Stimulated activated naive CD8-positive, alpha-beta T cell treated with anti-CD3 and anti-CD28 coated beads, Interleukin-15, amount 100 ng/mL, for 72 hours (primary cell): ENCODE measurements at regions not wholly inside any gene's neighbourhood (a gene's known extent, or its start where the extent isn't known, plus 50 kb on each side); places are given as distances from the start of the nearest gene placed in this dataset.

ENCODE experiments used
- ATAC-seq: fragments of 150-1000 bp; cut with Tn5 transposase; 2 replicates; pipeline ENCODE4 v1.10.0; 2021; ENCODE audit warnings: mild to moderate bottlenecking, moderate library complexity
- DNase-seq, 2 donors: peaks; one replicate each; pipeline ENCODE4 v3.0.0; 2021 to 2022
- H3K27ac Mint-ChIP-seq, 2 donors: one replicate each; pipeline ENCODE4 v1.8.0; 2022; ENCODE audit warnings: mild to moderate bottlenecking in 2 of 2, mixed read lengths in 2 of 2, moderate library complexity in 2 of 2
- H3K27me3 Mint-ChIP-seq: one replicate; pipeline ENCODE4 v1.8.0; 2022; ENCODE audit warnings: mixed read lengths
- H3K4me1 Mint-ChIP-seq: one replicate; pipeline ENCODE4 v1.8.0; 2022; ENCODE audit warnings: mild to moderate bottlenecking, mixed read lengths
- H3K4me3 Mint-ChIP-seq, 2 donors: one replicate each; pipeline ENCODE4 v1.8.0; 2022; ENCODE audit warnings: mild to moderate bottlenecking in 2 of 2, mixed read lengths in 2 of 2, moderate library complexity in 1 of 2
- H3K9me3 Mint-ChIP-seq, 2 donors: one replicate each; pipeline ENCODE4 v1.8.0; 2022; ENCODE audit warnings: mixed read lengths in 2 of 2

DNA sequence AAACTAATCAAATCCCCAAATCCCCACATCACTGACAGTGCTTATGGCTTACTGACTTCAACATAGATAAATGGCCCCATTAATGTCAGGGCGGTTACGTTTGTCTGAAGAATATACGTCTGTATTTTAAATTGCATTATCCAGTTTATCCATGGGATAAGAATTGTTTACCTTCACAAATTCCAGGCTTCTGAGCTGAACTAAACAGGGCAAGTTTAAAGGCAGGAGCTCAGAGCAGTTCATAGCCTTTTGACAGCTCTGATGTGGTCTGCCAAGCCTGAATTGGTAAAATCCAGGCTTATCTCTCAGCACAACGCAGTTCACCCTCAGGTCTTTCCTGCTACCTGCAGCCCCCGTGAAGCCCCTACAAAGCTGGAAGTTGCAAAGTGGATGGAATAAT is 79.5 kb upstream of the GREM2 start:
- Mint-ChIP-seq H3K4me1 (peaks cover 5% of the 10 kb centered on the region), H3K27me3 (peaks cover 9% of the 10 kb centered on the region), H3K9me3 (no peaks in the 10 kb centered on the region), H3K27ac (no peak overlapping the region), H3K4me3 (no peak overlapping the region)
- ATAC-seq: no peak
- no peak for DNase-seq

DNA sequence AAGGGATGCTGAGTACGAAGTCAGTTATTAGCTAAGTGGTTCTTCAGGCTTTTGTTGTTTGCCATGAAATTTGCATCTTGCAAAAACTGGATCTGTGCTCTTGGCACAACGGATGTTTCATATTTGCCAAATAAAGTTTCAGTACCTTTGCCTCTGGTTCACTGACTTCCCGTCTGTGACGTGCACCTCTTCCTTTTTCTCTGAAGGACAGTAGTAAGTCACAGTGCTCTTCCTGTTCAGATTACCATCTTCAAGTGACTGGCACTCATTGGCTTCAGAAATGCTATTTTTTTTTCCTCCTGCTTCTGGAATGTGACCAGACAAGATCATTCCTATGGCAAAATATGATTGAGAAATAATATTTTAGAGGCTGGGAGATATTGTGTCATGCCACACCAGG is 75.9 kb upstream of the GREM2 start:
- peak; percentile 83 for ATAC-seq
- no peak overlapping the region for H3K27ac Mint-ChIP-seq
- no peak overlapping the region for H3K4me3 Mint-ChIP-seq
- peaks cover 5% of the 10 kb centered on the region for H3K4me1 Mint-ChIP-seq
- H3K27me3 Mint-ChIP-seq: no peaks in the 10 kb centered on the region
- H3K9me3 Mint-ChIP-seq: no peaks in the 10 kb centered on the region
- DNase-seq: no peak

DNA sequence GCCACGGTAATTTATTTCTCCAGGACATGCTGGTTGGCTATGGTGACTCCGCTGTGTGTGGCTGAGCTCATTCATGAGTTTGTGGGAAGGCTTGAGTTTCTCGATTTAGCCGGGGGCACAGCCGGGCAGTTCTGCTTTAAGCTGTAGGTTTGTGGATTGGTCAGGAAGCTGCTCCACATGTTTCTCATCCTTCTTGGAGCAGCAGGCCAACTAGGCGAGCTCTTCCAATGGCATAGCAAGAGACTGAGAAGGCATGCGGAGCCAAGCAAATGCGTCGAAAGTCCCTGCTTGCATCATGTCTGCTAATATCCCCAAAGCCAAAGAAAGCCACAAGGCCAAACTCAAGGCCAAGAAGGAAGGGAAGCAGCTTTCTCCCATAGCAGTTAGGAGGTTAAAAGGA is 71.6 kb upstream of the GREM2 start:
- Mint-ChIP-seq H3K27me3 (no peaks in the 10 kb centered on the region), H3K4me1 (peaks cover 5% of the 10 kb centered on the region), H3K4me3 (no peak overlapping the region), H3K27ac (no peak overlapping the region), H3K9me3 (peaks cover 8% of the 10 kb centered on the region in 2 donors)
- no peak for ATAC-seq
- no peak for DNase-seq

- H3K9me3 Mint-ChIP-seq: peaks cover 8% of the 10 kb centered on the region in 2 donors
- H3K27ac Mint-ChIP-seq: no peak overlapping the region
- H3K4me3 Mint-ChIP-seq: no peak overlapping the region
- ATAC-seq (no peak), DNase-seq (no peak)
- H3K4me1 Mint-ChIP-seq: peaks cover 2% of the 10 kb centered on the region
- no peaks in the 10 kb centered on the region for H3K27me3 Mint-ChIP-seq
Observed at GRCh38 chr1:240682859-240683242, 70.9 kb upstream of the GREM2 start.

DNA sequence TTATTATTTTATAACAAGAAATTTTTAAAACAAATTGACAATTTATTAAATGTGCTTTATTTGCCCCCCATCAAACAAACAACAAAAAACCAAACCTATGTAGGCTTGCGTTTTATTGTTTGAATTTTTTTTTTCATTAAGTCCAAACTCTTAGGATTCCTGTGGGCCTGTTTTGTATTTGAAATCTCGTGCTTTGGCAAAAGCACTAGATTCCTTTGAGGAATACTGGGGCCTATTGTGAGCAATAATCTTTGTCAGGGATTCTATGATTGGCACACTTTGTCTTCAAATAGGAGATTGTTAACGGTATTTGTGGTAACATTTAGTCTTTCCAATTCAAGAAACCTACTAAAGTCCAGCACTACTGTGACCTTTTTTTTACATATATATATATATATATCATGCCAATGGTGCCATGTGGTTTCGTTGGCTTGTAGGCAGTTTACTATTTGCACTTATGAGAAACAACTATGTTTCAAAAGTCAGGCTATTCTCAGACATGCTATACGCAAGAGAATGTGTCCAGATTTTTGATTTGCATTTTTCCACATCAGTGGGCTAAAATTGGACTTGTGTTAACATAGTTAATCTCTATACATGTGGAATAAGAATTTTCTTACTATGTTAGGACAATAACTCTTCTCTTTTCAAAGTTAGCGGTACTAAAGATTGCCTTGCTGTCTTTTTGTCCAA is 70.4 kb upstream of the GREM2 start:
- H3K4me3 Mint-ChIP-seq: no peak overlapping the region
- no peaks in the 10 kb centered on the region for H3K27me3 Mint-ChIP-seq
- ATAC-seq (no peak), DNase-seq (no peak)
- H3K9me3 Mint-ChIP-seq: peaks cover 8% of the 10 kb centered on the region in 2 donors
- H3K4me1 Mint-ChIP-seq: no peaks in the 10 kb centered on the region
- no peak overlapping the region for H3K27ac Mint-ChIP-seq

DNA sequence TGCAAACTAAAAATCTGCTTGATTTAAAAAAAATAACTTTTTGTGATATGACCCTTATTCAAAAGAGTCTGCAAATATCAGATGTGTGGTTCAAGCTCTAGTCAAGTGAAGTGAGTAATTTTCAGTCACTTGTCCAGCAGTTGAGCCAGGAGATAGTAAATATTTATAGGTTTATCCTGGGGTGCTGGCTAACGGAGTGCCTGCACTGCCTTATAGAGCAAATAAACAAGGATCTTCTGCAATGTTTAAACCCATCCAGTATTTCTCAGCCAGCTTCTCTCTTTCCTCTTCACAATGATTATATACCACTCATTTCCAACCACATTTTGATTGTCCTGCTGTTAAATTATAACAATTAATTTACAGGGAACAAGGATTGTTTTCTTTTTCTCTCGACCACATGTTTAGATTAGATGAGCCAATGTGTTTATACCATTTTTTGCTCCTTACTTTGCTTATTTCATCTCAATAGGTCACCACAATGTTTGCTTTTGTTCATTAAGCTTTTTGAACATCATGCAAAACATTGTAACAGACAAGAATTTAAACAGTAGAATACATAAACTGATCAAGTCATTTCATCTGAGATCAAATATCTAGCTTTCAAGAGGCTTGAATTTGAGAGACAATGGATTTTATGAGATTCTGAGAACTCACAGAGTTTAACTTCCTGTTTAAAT is 60.3 kb upstream of the GREM2 start:
- DNase-seq (no peak), ATAC-seq (no peak)
- H3K27ac Mint-ChIP-seq: no peak overlapping the region
- no peaks in the 10 kb centered on the region for H3K27me3 Mint-ChIP-seq
- H3K4me1 Mint-ChIP-seq: no peaks in the 10 kb centered on the region
- H3K4me3 Mint-ChIP-seq: no peak overlapping the region
- H3K9me3 Mint-ChIP-seq: peaks cover 0 to 6% of the 10 kb centered on the region in 2 donors

DNA sequence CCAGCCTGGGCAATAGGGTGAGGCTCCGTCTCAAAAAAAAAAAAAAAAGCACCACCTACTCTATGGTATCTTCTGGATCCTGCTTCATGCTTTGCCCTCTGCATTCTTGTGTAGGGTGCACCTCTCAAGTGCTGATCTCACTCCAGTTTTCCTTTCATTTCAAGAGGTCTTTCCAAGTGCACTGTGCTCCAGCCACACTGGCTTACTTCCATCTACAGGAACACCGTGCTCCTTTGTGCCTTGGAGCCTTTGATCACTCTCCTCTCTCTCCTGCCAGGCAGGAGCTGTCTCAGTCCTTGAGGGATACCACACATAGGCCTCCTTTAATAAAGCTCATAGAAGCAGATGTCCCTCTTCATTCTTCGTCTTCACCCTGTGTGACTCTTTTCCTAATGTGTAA is 55.4 kb upstream of the GREM2 start:
- DNase-seq (no peak), ATAC-seq (no peak)
- peaks cover 8% of the 10 kb centered on the region for H3K4me1 Mint-ChIP-seq
- H3K4me3 Mint-ChIP-seq: no peak overlapping the region
- peak overlapping the region in 1 of 2 donors; percentile 50 for H3K27ac Mint-ChIP-seq
- H3K9me3 Mint-ChIP-seq: peaks cover 0 to 15% of the 10 kb centered on the region in 2 donors
- H3K27me3 Mint-ChIP-seq: no peaks in the 10 kb centered on the region

DNA sequence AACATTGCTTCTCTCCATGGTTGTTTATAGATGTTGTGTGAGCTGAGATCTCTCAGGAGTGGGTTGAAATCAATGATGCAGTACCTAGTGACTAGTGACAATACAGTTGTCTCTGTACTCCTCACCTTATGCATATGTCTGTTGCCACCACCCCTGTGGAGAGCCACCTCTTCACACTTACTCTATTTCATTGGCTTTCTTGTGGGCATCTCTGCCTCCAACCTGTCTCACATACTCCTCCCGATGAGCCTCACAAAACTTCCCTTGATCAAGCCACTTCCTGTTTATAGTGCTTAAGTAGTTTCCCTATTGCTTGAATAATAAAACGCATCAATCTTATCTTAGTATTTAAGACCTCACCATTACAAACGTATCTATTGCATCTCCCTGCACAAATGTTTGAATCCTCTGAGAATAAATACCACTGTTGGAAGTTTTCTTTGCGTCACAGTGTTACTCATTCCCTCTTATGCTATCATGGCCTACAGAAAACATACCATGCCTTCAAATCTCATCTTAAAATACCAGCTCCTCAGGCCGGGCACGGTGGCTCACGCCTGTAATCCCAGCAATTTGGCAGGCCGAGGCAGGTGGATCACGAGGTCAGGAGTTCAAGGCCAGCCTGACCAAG is 54.7 kb upstream of the GREM2 start:
- Mint-ChIP-seq H3K9me3 (peaks cover 0 to 15% of the 10 kb centered on the region in 2 donors), H3K4me1 (peaks cover 8% of the 10 kb centered on the region), H3K4me3 (peak overlapping the region in 1 of 2 donors; percentile 24), H3K27ac (no peak overlapping the region), H3K27me3 (no peaks in the 10 kb centered on the region)
- ATAC-seq (peak; percentile 97), DNase-seq (peak; percentile 1 to 28)

DNA sequence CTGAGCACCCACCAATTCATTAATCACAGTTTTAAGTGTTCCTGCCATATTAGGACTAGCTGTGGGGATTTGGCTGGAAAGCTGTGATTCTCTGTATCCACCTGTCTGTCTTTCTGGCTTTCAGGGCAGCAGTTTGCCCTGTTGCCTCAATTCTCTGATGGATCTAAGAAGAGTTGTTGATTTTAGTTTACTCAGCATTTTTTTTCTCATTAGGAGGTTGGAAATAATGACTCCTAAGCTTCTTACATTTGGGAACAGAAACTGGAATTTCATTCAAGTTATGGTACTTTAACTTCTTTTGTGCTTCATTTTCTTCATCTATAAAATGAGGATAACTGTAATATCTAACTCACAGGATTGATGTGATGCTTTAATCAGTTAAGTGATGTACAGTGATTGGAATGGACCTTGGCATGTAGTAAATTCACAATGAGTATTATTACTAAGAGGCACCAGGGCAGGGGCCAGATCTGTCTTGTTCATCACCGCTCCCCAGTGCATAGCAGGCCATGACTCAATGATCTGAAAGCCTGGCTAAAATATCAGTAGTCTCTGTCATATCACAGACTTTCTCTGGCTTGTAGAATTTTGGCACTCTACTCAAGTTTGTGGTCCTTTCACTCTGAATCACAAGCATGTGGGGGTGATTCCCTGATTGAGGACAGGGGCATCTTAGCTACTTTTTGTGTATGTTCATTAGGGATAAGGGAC is 51.4 kb upstream of the GREM2 start:
- Mint-ChIP-seq H3K4me3 (no peak overlapping the region), H3K27me3 (no peaks in the 10 kb centered on the region), H3K9me3 (peaks cover 0 to 15% of the 10 kb centered on the region in 2 donors), H3K27ac (no peak overlapping the region), H3K4me1 (peaks cover 8% of the 10 kb centered on the region)
- DNase-seq (no peak), ATAC-seq (peak; percentile 22)
